ENCODE measurements at regions not wholly inside any gene's neighbourhood (a gene's known extent, or its start where the extent isn't known, plus 50 kb on each side); places are given as distances from the start of the nearest gene placed in this dataset.

DNA sequence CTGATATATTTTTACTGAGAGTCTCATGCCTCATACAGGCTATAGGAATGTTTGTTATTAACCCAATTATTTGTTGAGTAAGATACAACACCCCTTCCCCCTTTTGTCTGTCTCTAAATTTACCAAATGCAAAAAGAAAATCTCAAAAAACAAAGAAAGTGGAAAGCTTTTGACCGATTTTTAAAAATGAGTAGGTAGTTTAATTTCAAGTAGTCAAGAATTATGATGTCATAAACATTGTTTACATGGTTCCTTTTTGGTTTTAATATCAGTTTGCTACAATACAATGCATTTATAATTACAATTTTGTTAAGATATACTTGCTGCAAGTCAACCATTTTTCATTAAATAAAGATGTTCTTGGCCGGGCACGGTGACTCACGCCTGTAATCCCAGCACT is 84.7 kb upstream of the HMGA2 start:
- TF ChIP-seq, protein P1, sequence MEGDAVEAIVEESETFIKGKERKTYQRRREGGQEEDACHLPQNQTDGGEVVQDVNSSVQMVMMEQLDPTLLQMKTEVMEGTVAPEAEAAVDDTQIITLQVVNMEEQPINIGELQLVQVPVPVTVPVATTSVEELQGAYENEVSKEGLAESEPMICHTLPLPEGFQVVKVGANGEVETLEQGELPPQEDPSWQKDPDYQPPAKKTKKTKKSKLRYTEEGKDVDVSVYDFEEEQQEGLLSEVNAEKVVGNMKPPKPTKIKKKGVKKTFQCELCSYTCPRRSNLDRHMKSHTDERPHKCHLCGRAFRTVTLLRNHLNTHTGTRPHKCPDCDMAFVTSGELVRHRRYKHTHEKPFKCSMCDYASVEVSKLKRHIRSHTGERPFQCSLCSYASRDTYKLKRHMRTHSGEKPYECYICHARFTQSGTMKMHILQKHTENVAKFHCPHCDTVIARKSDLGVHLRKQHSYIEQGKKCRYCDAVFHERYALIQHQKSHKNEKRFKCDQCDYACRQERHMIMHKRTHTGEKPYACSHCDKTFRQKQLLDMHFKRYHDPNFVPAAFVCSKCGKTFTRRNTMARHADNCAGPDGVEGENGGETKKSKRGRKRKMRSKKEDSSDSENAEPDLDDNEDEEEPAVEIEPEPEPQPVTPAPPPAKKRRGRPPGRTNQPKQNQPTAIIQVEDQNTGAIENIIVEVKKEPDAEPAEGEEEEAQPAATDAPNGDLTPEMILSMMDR (IDR thresholded peaks at IDR 0.05; ENCODE audit: insufficient read depth, low read length): no peak
- TF ChIP-seq, protein P2, sequence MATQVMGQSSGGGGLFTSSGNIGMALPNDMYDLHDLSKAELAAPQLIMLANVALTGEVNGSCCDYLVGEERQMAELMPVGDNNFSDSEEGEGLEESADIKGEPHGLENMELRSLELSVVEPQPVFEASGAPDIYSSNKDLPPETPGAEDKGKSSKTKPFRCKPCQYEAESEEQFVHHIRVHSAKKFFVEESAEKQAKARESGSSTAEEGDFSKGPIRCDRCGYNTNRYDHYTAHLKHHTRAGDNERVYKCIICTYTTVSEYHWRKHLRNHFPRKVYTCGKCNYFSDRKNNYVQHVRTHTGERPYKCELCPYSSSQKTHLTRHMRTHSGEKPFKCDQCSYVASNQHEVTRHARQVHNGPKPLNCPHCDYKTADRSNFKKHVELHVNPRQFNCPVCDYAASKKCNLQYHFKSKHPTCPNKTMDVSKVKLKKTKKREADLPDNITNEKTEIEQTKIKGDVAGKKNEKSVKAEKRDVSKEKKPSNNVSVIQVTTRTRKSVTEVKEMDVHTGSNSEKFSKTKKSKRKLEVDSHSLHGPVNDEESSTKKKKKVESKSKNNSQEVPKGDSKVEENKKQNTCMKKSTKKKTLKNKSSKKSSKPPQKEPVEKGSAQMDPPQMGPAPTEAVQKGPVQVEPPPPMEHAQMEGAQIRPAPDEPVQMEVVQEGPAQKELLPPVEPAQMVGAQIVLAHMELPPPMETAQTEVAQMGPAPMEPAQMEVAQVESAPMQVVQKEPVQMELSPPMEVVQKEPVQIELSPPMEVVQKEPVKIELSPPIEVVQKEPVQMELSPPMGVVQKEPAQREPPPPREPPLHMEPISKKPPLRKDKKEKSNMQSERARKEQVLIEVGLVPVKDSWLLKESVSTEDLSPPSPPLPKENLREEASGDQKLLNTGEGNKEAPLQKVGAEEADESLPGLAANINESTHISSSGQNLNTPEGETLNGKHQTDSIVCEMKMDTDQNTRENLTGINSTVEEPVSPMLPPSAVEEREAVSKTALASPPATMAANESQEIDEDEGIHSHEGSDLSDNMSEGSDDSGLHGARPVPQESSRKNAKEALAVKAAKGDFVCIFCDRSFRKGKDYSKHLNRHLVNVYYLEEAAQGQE (IDR thresholded peaks at IDR 0.05; ENCODE audit: insufficient replicate concordance, low read depth): no peak
- TF ChIP-seq POLR2AphosphoS5 (IDR thresholded peaks at IDR 0.05; ENCODE audit: low read depth): no peak

All from HL-60 (cell line).